ENCODE measurements at regions not wholly inside any gene's neighbourhood (a gene's known extent, or its start where the extent isn't known, plus 50 kb on each side); places are given as distances from the start of the nearest gene placed in this dataset.

- no peak for TF ChIP-seq CTCF (IDR thresholded peaks at IDR 0.05; ENCODE audit: low read length)
- TF ChIP-seq EZH2 (IDR thresholded peaks at IDR 0.05; ENCODE audit: borderline replicate concordance, low read length): no peak
Measured at GRCh38 chr3:124666067-124666466, 64.2 kb upstream of the UMPS start.
